NCI-H82 (cell line): ENCODE measurements at regions not wholly inside any gene's neighbourhood (a gene's known extent, or its start where the extent isn't known, plus 50 kb on each side); places are given as distances from the start of the nearest gene placed in this dataset.

Experiments
- DNase-seq: peaks from one replicate; lab custom pipeline; 2025; lab: John Stamatoyannopoulos, UW

DNA sequence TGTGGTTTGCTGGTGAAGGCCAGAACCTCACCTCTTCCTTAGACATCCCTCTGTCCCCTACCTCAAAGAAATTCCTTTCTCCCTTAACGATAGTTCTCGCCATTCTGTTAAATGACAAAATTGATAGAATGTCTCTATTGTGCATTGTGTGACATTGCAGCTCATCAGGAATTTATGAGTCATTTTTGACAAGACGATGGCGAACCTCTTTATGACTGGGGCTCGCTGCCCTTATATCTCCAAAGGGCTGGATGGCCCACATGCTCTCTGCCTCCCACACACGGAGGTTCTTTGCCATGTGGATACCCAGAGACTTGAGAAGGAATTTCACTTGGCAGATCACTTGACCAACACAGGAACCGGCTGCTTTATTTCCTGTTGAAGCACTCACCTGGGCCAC lies 66.8 kb upstream of the RPS6KA2 start:
- DNase-seq, result no peak

DNA sequence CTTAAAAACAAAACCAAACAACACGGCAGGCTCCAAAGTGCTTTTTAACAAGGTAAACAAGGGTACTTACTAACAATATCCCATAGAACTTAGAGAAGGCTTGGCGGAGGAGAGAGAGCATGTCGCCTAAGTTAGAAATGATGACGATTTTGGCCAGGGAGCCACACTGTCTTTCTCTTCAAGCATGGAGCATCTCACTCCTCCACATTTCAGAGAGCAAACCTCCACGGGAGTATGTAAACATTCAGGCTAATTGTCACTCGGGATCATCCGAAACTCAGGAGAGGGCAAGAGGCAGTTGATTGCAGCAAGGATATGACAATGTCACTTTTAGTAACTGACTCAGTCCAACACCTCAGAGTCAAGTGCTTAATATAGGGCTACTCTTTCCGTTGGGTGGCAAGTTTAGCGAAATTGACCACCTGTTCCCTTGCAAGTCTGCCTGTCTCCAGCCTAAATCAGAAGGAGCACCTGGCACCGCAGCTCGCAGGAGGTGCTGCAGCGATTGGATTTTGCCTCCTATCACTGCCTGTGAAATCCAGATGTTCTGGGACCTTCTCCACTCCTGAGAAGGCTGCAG lies 65.8 kb upstream of the RPS6KA2 start:
- no peak for DNase-seq

DNA sequence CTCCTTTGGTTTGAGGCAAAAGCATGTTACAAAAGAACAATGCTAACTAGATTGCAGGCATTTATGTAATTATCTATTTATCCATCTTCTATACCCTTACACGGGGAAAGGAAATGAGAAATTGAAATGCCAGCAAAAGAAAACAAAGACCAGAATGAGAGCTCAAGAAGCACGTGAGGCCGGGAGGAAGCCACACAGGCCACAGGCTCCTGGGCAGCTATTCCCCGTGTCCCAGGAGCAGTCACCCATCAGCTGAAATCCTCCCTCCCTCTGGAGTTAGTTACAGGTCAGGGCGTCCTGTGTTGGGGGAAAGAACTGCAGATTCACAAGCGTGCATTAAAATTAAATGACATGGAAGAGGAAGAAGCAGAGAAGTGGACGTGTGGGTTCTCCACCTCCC lies 64.7 kb upstream of the RPS6KA2 start:
- no peak for DNase-seq

DNA sequence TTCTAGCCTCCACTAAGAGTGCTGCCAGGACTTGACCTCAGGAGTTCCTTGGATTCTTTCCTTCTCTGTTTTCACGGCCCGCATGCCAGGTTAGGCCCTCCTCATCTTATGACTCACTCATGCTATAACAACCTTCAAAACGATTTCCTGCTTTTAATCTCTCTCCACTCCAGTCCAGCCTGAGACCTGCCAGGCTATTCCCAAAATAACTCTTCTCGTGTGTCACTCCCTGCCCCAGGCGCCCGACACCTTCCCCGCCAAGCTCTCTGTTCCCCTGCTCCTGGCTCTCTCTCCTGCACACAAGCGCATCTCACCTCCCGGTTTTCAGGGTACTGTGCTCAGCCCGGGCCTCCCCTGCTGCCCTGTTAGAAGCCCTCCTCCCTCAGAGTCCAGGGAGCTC lies 64.1 kb upstream of the RPS6KA2 start:
- no peak for DNase-seq

DNA sequence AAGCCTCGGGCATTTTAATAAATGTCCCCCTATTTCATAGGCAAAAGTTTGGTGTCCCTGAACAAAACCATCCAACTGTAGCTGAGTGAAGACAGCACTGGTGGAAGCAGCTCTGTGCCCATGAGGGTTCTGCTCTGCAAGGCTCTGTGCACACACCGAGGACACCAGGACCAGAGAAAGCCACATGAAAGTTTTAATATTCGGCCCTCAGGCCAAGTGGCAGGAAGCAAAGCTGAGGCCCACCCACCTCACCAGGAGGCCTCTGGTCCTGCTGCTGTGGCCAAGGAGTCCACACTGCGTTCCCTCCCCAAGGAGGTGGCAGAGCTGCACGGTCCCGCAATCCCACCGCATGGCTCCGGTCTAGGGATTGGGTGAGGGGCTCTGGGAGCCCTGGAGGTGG lies 62.6 kb upstream of the RPS6KA2 start:
- no peak for DNase-seq

DNA sequence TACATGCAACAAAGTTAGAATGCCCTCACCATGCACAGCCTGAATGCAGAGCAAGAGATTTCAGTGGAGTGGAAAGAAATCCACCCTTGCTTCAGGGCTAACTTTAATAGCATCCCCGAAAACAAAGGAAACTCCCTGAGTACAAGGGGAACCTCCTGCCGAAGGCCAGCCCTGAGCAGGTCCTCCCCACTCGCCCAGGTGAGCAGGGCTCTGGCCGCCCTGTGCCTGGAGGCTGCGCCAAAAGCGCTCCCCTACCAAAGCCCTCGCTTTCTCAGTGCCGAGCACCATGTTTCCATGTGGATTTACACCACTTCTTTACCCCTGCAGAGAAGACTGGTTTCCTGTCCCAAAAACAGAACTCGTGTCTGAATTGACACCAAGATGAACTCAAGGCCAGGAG lies 61.9 kb upstream of the RPS6KA2 start:
- DNase-seq, result no peak

DNA sequence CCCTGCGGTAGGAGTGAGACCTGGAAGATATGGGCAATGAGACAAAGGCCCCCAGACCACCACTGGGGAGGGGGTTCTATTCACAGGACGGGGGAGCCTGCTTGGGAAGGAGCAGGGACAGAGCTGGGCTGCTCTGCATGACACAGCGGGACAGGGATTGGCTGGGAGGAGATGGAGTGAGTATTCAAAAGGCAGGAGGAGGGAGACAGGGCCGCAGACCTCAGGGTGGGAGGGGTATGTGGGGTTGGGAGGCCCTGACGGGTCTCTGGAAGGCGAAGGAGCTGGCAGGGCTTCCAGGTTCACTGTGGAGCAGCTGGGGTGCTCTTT lies 60.8 kb upstream of the RPS6KA2 start:
- DNase-seq, result no peak

DNA sequence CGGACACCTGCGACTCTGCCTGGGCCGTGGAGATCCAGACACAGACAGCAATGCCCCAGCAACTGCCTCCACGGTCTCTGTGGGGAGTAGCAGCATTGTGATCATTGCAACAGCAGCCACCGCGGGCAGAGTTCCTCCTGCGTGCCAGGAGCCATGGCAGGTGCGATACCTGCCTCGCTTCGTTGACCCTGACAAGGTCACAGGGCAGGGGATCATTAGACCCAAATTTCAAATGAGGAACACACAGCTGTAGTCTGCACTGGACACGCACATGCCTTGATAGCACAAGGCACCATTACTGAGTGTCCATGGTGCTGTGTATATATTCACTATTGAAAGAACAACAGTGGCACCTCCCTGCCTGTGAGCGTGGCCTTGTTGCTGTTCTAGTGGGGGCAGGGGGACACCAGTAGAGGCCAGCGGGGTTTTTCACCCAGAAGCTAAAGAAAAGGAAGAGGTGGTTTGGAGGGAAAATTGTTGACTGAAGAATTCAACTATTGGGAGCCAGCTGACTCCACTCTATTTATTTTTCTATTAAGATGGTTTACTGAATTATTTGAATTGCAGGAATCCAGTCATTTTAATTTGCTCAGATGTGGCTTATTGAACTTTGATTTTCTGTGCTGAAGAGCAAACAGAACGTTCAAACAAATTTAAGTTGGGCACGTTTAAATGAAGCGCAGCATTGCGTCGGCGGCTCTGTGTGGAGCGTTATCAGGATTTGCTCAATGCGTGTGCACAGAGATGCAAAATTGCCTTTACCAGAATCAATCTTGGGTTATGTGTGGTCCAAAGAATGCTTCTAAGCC lies 60.2 kb upstream of the RPS6KA2 start:
- DNase-seq, result no peak

DNA sequence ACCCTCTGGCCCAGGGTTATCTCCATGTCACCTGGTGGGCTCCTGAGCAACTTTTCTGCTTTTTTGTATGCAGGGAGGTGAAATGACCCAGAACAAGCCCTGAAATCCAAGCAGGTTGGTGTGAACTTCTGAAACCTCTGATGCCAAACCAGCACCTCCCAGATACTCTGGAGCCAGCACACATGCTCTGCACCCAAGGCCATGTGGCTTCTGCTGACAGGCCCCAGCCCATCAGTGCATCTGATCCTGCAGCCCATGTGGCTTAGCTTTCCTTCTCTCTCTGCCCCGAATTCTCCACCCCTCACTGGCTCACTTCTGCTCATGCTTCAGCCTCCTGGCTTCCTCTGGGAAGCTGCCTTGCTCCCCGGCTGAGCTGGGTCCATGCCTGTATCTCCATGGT lies 59.3 kb upstream of the RPS6KA2 start:
- no peak for DNase-seq

DNA sequence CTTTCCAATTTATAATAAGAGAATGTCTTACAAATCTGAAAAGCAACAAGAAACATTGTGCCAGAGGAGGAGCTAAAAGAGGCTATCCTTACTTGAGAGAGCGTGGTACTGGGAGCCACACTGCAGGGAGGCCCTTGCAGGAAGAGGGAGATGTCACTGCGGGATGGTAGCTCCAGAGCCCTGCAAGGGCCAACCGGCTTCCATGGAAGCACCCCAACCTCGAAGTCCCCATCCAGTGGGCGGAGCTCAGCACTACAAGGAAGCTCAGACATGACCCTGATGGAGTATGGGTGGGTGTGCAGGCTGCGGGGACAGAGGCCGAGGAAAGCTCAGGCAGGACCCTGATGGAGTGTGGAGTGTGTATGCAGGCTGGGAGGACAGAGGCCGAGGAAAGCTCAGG lies 57.8 kb upstream of the RPS6KA2 start:
- no peak for DNase-seq

DNA sequence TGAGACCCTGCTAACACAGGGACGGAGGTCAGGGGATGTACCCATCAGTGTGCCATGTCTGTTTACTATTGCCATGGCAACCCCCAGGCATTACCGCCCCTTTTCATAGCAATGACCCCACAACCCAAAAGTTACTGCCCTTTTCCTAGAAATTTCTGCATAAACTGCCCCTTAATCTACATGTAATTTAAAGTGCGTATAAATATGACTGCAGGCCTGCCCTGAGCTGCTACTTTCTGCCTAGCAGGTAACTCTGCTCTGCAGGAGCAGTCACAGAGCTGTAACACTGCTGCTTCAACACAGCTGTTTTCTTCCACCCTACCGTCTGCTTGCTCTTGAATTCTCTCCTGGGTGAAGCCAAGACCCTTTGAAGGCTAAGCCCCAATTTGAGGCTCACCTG lies 57.1 kb upstream of the RPS6KA2 start:
- no peak for DNase-seq

DNA sequence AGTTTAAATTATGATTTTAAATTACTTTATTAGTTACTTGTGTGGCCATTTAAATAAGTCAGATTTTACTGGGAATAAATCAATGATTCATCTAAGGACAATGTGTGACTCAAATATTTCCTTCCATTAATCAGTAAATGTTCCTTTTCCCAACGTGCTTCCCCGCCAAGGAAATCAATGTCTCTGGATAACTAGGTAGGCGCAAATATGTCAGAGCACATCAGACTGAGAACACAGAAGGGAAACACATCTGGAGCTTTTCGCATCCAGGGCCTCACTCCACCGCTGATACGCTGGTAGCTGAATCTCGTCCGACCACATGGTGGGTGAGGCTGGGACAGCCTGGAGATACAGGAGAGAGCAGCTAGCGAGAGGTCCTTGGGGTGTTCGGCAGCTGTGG lies 56.4 kb upstream of the RPS6KA2 start:
- DNase-seq, result no peak

DNA sequence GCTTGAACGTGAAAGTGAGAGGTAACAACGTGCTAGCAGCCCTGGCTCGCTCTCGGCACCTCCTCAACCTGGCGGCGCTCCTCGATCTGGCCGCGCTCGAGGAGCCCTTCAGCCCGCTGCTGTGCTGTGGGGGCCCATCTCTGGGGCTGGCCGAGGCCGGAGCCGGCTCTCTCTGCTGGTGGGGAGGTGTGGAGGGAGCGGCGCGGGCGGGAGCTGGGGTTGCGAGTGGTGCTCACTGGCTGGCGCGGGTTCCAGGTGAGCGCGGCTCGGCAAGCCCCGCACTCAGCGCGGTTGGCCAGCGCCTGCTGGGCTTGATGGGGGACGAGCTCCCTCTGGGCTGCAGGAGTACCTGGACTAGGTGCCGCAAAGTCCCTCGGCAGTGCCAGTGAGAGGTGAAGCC lies 52.5 kb upstream of the RPS6KA2 start:
- no peak for DNase-seq

DNA sequence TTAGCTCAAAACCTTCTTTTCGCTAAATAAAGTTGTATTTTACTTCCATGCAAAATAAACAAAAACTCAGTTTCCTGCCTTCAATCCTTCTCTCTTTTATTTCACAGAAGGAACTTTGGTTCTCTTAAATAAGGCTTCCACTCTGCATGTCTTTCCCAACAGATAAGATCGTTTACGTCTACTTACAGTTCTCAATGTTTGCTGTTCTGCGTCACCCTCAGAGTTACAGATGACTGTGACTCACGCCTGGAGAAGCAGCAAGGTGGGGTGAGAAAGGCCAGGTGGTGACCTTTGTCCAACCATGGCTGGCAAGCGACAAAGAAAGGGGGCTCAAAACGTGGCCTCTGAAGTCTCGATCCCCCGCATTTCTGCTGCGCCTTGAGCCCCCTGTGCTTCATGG lies 51.4 kb upstream of the RPS6KA2 start:
- no peak for DNase-seq

DNA sequence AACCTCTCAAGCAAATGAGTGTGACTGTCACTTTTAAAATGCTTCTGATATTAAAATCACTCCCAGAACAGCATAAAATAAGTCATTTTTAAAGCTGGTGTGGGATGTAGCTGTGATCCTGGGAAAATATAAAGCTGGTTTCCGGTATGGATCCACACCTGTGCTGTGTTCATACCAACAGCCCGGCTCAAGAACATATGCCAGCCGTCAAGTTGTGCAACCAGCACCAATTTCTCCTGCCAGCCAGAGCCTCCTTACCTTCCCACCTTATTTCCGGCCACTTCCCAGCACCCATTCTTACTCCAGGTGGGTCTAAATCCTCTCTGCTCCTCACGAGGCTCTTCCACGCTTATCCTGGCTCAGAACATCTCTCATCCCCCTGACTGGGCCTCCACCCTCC lies 50.9 kb upstream of the RPS6KA2 start:
- DNase-seq, result no peak
